SK-N-SH treated with all-trans-retinoic acid at 6 μM for 48 hours (cell line): ENCODE measurements at regions not wholly inside any gene's neighbourhood (a gene's known extent, or its start where the extent isn't known, plus 50 kb on each side); places are given as distances from the start of the nearest gene placed in this dataset.

Experiments used
- ARNTL ChIP-seq: fragments of 450-650 bp; formaldehyde crosslinking; IDR thresholded peaks from 2 replicates; pipeline ENCODE4 v1.5.0; 2020; ENCODE audit warnings: low read depth, mild to moderate bottlenecking, moderate library complexity, borderline replicate concordance
- OSR1 ChIP-seq: fragments of 250-450 bp; sonication (Bioruptor Pico); IDR thresholded peaks from 2 replicates; pipeline ENCODE4 v1.8.0; 2022; ENCODE audit warnings: moderate library complexity, mild to moderate bottlenecking, inconsistent platforms
- PATZ1 ChIP-seq: fragments of 250-450 bp; sonication (Bioruptor Pico); IDR thresholded peaks from 2 replicates; pipeline ENCODE4 v1.8.0; 2020; ENCODE audit warnings: mild to moderate bottlenecking, moderate library complexity, borderline replicate concordance
- RARB ChIP-seq: fragments of 250-450 bp; sonication (Bioruptor Pico); IDR thresholded peaks from 2 replicates; pipeline ENCODE4 v1.8.0; 2021; ENCODE audit warnings: mild to moderate bottlenecking, moderate library complexity
- SNAI2 ChIP-seq: fragments of 250-450 bp; sonication (Bioruptor Pico); IDR thresholded peaks from 2 replicates; pipeline ENCODE4 v1.5.0; 2020; ENCODE audit warnings: mild to moderate bottlenecking, moderate library complexity
- TCF4 ChIP-seq: fragments of 250-450 bp; sonication (Bioruptor Pico); IDR thresholded peaks from 2 replicates; pipeline ENCODE4 v1.8.0; 2021; ENCODE audit warnings: mild to moderate bottlenecking, moderate library complexity, borderline replicate concordance
- TOX ChIP-seq: fragments of 250-450 bp; sonication (Bioruptor Pico); IDR thresholded peaks from 2 replicates; pipeline ENCODE4 v1.8.0; 2021; ENCODE audit warnings: mild to moderate bottlenecking, moderate library complexity, borderline replicate concordance
- ZC3H10 ChIP-seq: fragments of 250-450 bp; sonication (Bioruptor Pico); IDR thresholded peaks from 2 replicates; pipeline ENCODE4 v1.5.1; 2021; ENCODE audit warnings: mild to moderate bottlenecking, moderate library complexity
- TF ChIP-seq, protein P1 (sequence below): fragments of 250-450 bp; sonication (Bioruptor Pico); IDR thresholded peaks from 2 replicates; pipeline ENCODE4 v1.5.1; 2020; ENCODE audit warnings: low read depth, mild to moderate bottlenecking, moderate library complexity

DNA sequence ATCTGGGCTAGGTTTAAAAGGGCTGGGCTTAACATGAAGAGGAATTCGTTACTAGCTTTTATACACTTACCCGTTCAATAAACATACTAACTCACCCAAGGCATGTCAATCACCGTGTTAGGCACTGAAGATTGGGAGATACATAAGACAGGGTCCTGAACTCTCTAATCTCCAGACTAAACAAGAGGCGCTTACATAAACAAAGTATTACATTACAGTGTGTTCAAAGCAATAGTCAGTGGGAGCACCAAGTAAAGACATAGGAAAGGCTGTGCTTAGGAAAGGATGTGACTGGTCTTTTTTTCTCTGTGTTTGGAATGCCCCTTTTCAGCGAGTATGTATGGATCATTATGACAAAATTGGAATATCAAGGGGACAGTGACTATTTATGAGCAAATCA is 203.6 kb upstream of the ADRA1B start:
- TF ChIP-seq ARNTL (no peak), SNAI2 (no peak), TCF4 (CRISPR knock-in tag) (no peak), RARB (no peak), TOX (CRISPR knock-in tag) (no peak), ZC3H10 (CRISPR knock-in tag) (no peak), OSR1 (CRISPR knock-in tag) (no peak), PATZ1 (no peak)
- TF ChIP-seq, protein P1, sequence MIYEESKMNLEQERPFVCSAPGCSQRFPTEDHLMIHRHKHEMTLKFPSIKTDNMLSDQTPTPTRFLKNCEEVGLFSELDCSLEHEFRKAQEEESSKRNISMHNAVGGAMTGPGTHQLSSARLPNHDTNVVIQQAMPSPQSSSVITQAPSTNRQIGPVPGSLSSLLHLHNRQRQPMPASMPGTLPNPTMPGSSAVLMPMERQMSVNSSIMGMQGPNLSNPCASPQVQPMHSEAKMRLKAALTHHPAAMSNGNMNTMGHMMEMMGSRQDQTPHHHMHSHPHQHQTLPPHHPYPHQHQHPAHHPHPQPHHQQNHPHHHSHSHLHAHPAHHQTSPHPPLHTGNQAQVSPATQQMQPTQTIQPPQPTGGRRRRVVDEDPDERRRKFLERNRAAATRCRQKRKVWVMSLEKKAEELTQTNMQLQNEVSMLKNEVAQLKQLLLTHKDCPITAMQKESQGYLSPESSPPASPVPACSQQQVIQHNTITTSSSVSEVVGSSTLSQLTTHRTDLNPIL (CRISPR knock-in tag), result no peak
